H1 (cell line): ENCODE measurements at regions not wholly inside any gene's neighbourhood (a gene's known extent, or its start where the extent isn't known, plus 50 kb on each side); places are given as distances from the start of the nearest gene placed in this dataset.

Experiments
- CTCF ChIA-PET: fragments of 300-600 bp; sonication (Branson Sonifier 250); formaldehyde crosslinking; loops from one replicate; lab custom pipeline; 2021; ENCODE audit not compliant: partially characterized antibody; lab: Charles Lee
- POLR2A ChIA-PET: fragments of 300-600 bp; sonication (Branson Sonifier 250); formaldehyde crosslinking; loops from one replicate; lab custom pipeline; 2021; ENCODE audit warnings: inconsistent platforms; ENCODE audit not compliant: partially characterized antibody; lab: Charles Lee
- DNase-seq, 2 experiments: peaks; one replicate each; pipeline versions ENCODE4 v3.0.0 to v3.0.0-alpha.2; 2010 to 2022; ENCODE audit warnings: low spot score in 2 of 2, low read depth in 1 of 2, mixed read lengths in 1 of 2
- FAIRE-seq: peaks from 2 replicates; lab custom pipeline; 2011; peaks lifted over from hg19 to GRCh38; lab: Jason Lieb, UNC
- H2AFZ ChIP-seq: 2 replicates; pipeline ENCODE4 v1.8.1; 2012; ENCODE audit warnings: low read length, inconsistent platforms
- H2AK5ac ChIP-seq: 2 replicates; pipeline ENCODE4 v1.6.1; 2013; ENCODE audit warnings: low read depth, low read length
- H2BK120ac ChIP-seq: replicated peaks from 2 replicates; pipeline ENCODE3; 2013; ENCODE audit warnings: low read depth, low read length, inconsistent platforms
- H2BK12ac ChIP-seq: 2 replicates; pipeline ENCODE4 v1.6.1; 2013; ENCODE audit warnings: low read depth, low read length
- H2BK15ac ChIP-seq: 2 replicates; pipeline ENCODE4 v1.6.1; 2013; ENCODE audit warnings: low read length
- H2BK20ac ChIP-seq: 2 replicates; pipeline ENCODE4 v1.6.1; 2013; ENCODE audit warnings: low read length
- H2BK5ac ChIP-seq: 2 replicates; pipeline ENCODE4 v1.6.1; 2013; ENCODE audit warnings: low read depth, low read length
- H3K14ac ChIP-seq: 2 replicates; pipeline ENCODE4 v1.6.1; 2013; ENCODE audit warnings: inconsistent platforms; ENCODE audit not compliant: insufficient read length
- H3K18ac ChIP-seq: 2 replicates; pipeline ENCODE4 v1.6.1; 2013; ENCODE audit warnings: low read length; ENCODE audit errors: extremely low read depth
- H3K23ac ChIP-seq: 2 replicates; pipeline ENCODE4 v1.6.1; 2013; ENCODE audit warnings: inconsistent platforms; ENCODE audit not compliant: insufficient read length
- H3K23me2 ChIP-seq: 2 replicates; pipeline ENCODE4 v1.6.1; 2013; ENCODE audit warnings: low read depth, low read length
- H3K27ac ChIP-seq: 2 replicates; pipeline ENCODE4 v1.6.1; 2011; ENCODE audit warnings: low read depth, low read length, inconsistent platforms
- H3K27me3 ChIP-seq, 4 experiments: replicated peaks in 1 of 4; 1 replicate in 1 of 4; 2 replicates in 3 of 4; pipeline versions ENCODE4 v1.6.1 to v1.8.1; 2011 to 2013; ENCODE audit warnings: low read length in 3 of 4, mild to moderate bottlenecking in 3 of 4, inconsistent platforms in 2 of 4, mixed read lengths in 2 of 4, moderate library complexity in 1 of 4; ENCODE audit not compliant: control insufficient read depth in 3 of 4, insufficient read depth in 3 of 4; ENCODE audit errors: extremely low read depth in 1 of 4
- H3K36me3 ChIP-seq, 4 experiments: 2 replicates each; pipeline versions ENCODE4 v1.6.1 to v1.8.1; 2011 to 2013; ENCODE audit warnings: mild to moderate bottlenecking in 4 of 4, low read length in 3 of 4, moderate library complexity in 2 of 4, control low read depth in 1 of 4, inconsistent platforms in 1 of 4; ENCODE audit not compliant: insufficient read depth in 4 of 4, control insufficient read depth in 2 of 4
- H3K4ac ChIP-seq: replicated peaks from 2 replicates; pipeline ENCODE3; 2013; ENCODE audit warnings: low read length, low read depth, mixed read lengths, inconsistent platforms; ENCODE audit not compliant: insufficient read length
- H3K4me1 ChIP-seq, 4 experiments: replicated peaks in 1 of 4; 1 replicate in 1 of 4; 2 replicates in 3 of 4; pipeline versions ENCODE4 v1.6.1 to v1.8.1; 2011 to 2013; ENCODE audit warnings: low read length in 3 of 4, inconsistent platforms in 2 of 4, mixed read lengths in 1 of 4; ENCODE audit not compliant: insufficient read depth in 4 of 4, control insufficient read depth in 3 of 4
- H3K4me2 ChIP-seq, 2 experiments: 2 replicates each; pipeline versions ENCODE4 v1.6.1 to v1.8.1; 2011 to 2013; ENCODE audit warnings: low read depth in 2 of 2, low read length in 2 of 2, control low read depth in 1 of 2, inconsistent platforms in 1 of 2, mild to moderate bottlenecking in 1 of 2; ENCODE audit not compliant: insufficient read depth in 1 of 2
- H3K4me3 ChIP-seq, 4 experiments: fragments of 200-600, 300-600 bp in 1 of 4; sonication (generic), shearing (Covaris generic), sonication (Bioruptor Twin) in 1 of 4; 2 replicates each; pipeline versions ENCODE4 v1.5.1 to v1.8.1; 2011 to 2016; ENCODE audit warnings: low read length in 4 of 4, low read depth in 3 of 4, control low read depth in 2 of 4, inconsistent platforms in 2 of 4, mild to moderate bottlenecking in 2 of 4, mixed read lengths in 1 of 4, moderate library complexity in 1 of 4; ENCODE audit not compliant: insufficient read depth in 2 of 4; ENCODE audit errors: extremely low read depth in 1 of 4
- H3K56ac ChIP-seq: replicated peaks from 2 replicates; pipeline ENCODE3; 2013; ENCODE audit warnings: low read depth, mild to moderate bottlenecking, mixed read lengths, low read length, inconsistent platforms; ENCODE audit not compliant: insufficient read length
- H3K79me1 ChIP-seq: 2 replicates; pipeline ENCODE4 v1.6.1; 2013; ENCODE audit warnings: low read depth, low read length, control low read depth
- H3K79me2 ChIP-seq, 2 experiments: 2 replicates each; pipeline versions ENCODE4 v1.6.1 to v1.8.1; 2012 to 2013; ENCODE audit warnings: low read length in 2 of 2, mild to moderate bottlenecking in 2 of 2, inconsistent platforms in 1 of 2; ENCODE audit not compliant: insufficient read depth in 2 of 2, control insufficient read depth in 1 of 2
- H3K9ac ChIP-seq, 4 experiments: replicated peaks in 1 of 4; 1 replicate in 1 of 4; 2 replicates in 3 of 4; pipeline versions ENCODE4 v1.6.1 to v1.8.1; 2011 to 2013; ENCODE audit warnings: low read depth in 3 of 4, low read length in 3 of 4, control low read depth in 2 of 4, mild to moderate bottlenecking in 2 of 4, moderate library complexity in 2 of 4, inconsistent platforms in 1 of 4; ENCODE audit errors: extremely low read depth in 1 of 4
- H3K9me3 ChIP-seq, 2 experiments: 2 replicates each; pipeline versions ENCODE4 v1.6.1 to v1.8.1; 2012 to 2013; ENCODE audit warnings: mild to moderate bottlenecking in 2 of 2, moderate library complexity in 2 of 2, control low read depth in 1 of 2, inconsistent platforms in 1 of 2, low read depth in 1 of 2, low read length in 1 of 2, mixed read lengths in 1 of 2; ENCODE audit not compliant: insufficient read depth in 2 of 2
- H4K20me1 ChIP-seq, 2 experiments: replicated peaks in 1 of 2; 2 replicates each; pipeline versions ENCODE3 to v1.8.1; 2011 to 2013; ENCODE audit warnings: inconsistent platforms in 2 of 2, low read length in 2 of 2, mild to moderate bottlenecking in 1 of 2; ENCODE audit not compliant: insufficient read depth in 2 of 2, control insufficient read depth in 1 of 2
- H4K5ac ChIP-seq: 2 replicates; pipeline ENCODE4 v1.6.1; 2013; ENCODE audit warnings: low read length, low read depth, mixed read lengths, inconsistent platforms; ENCODE audit not compliant: insufficient read length
- H4K8ac ChIP-seq: 2 replicates; pipeline ENCODE4 v1.8.0; 2013; ENCODE audit warnings: mild to moderate bottlenecking, moderate library complexity, low read length, inconsistent platforms; ENCODE audit not compliant: insufficient read depth; ENCODE audit errors: extremely low read depth
- H4K91ac ChIP-seq: replicated peaks from 2 replicates; pipeline ENCODE3; 2013; ENCODE audit warnings: low read length, mixed read lengths, inconsistent platforms; ENCODE audit not compliant: insufficient read length
- BACH1 ChIP-seq: IDR thresholded peaks from 2 replicates; pipeline ENCODE4 v1.6.1; 2012; ENCODE audit warnings: low read length, improper control_type of control experiment
- EZH2 ChIP-seq: fragments of 200-600 bp; sonication (generic); IDR thresholded peaks from 2 replicates; pipeline ENCODE4 v1.7.1; 2012; ENCODE audit warnings: low read depth, mild to moderate bottlenecking, moderate library complexity, low read length, inconsistent platforms; ENCODE audit not compliant: severe bottlenecking
- HDAC6 ChIP-seq: IDR thresholded peaks from one replicate; pipeline ENCODE4 v1.7.1; 2012; ENCODE audit warnings: low read depth, mild to moderate bottlenecking, inconsistent platforms, low read length, moderate library complexity
- MAFK ChIP-seq: IDR thresholded peaks from 2 replicates; pipeline ENCODE4 v1.6.1; 2012; ENCODE audit warnings: low read depth, mild to moderate bottlenecking, improper control_type of control experiment, low read length
- NANOG ChIP-seq: IDR thresholded peaks from 2 replicates; pipeline ENCODE4 v1.6.1; 2011; ENCODE audit warnings: low read length, low read depth, mild to moderate bottlenecking, inconsistent platforms; ENCODE audit not compliant: insufficient read depth, poor library complexity, severe bottlenecking
- RXRA ChIP-seq: IDR thresholded peaks from 2 replicates; pipeline ENCODE4 v1.6.1; 2011; ENCODE audit warnings: low read depth, mild to moderate bottlenecking, low read length, moderate library complexity; ENCODE audit not compliant: insufficient read depth
- SRF ChIP-seq: IDR thresholded peaks from 2 replicates; pipeline ENCODE4 v1.6.1; 2011; ENCODE audit warnings: mild to moderate bottlenecking, low read depth, low read length, moderate library complexity
- TCF12 ChIP-seq: IDR thresholded peaks from 2 replicates; pipeline ENCODE4 v1.6.1; 2011; ENCODE audit warnings: low read depth, mild to moderate bottlenecking, low read length
- WGBS, 2 experiments: shearing (Covaris generic) in 1 of 2; methylation state at CpG; one replicate each; pipeline versions ENCODE4 v1.1.6 to v1.1.7; 2013 to 2015; ENCODE audit warnings: low lambda C conversion rate in 2 of 2, mixed read lengths in 2 of 2, inconsistent platforms in 1 of 2, low coverage in 1 of 2, missing lambda C conversion rate in 1 of 2; ENCODE audit not compliant: insufficient replicate concordance in 2 of 2, insufficient coverage in 1 of 2, insufficient read length in 1 of 2; ENCODE audit errors: extremely low coverage in 1 of 2, missing lambda C conversion rate in 1 of 2; 5-methylcytosine and 5-hydroxymethylcytosine counted together

GRCh38 chr12:65532162-65532561, 253.7 kb downstream of the MSRB3 start:
- no peak for FAIRE-seq
- ChIA-PET POLR2A (no interaction called here), CTCF (interaction anchor here (0.7 to 2.6 kb wide), 3 partner anchors 22 to 220 kb away, joined by 3 to 7 read pairs (median 4); no protein-coding TSS in a partner anchor)
- H4K20me1 ChIP-seq: no peaks in the 10 kb centered on the region
- H2BK120ac ChIP-seq: no peak overlapping the region
- H3K9ac ChIP-seq: no peak overlapping the region
- H3K36me3 ChIP-seq: no peaks in the 10 kb centered on the region
- no peak overlapping the region for H2BK5ac ChIP-seq
- no peaks in the 10 kb centered on the region for H3K79me2 ChIP-seq
- H3K27ac ChIP-seq: no peak overlapping the region
- 0 out of 2 replicates have a peak overlapping the region, but pooled peaks have one; percentile 11 for H2AFZ ChIP-seq
- H3K9me3 ChIP-seq: peaks cover 0 to 3% of the 10 kb centered on the region in 2 experiments; a peak in 1 of 4 replicates
- no peaks in the 10 kb centered on the region; the same call in 1 of the 2 replicates for H3K23me2 ChIP-seq
- H2BK20ac ChIP-seq: no peak overlapping the region
- no peak overlapping the region for H4K91ac ChIP-seq
- no peak overlapping the region for H3K18ac ChIP-seq
- H3K14ac ChIP-seq: no peak overlapping the region
- 88% methylated on average over 2 of the region's 2 CpGs; no CpG with 5 or more reads in 1 of the 2 experiments for WGBS, 2 experiments
- no peak for DNase-seq
- no peak overlapping the region for H2AK5ac ChIP-seq
- no peak overlapping the region for H4K8ac ChIP-seq
- H3K27me3 ChIP-seq: no peaks in the 10 kb centered on the region
- no peak overlapping the region for H3K4me2 ChIP-seq
- H3K23ac ChIP-seq: no peak overlapping the region
- H3K4me3 ChIP-seq: no peak overlapping the region
- TF ChIP-seq HDAC6: no peak
- no peak for TF ChIP-seq SRF
- TF ChIP-seq NANOG: no peak
- TF ChIP-seq MAFK: no peak
- no peak for TF ChIP-seq EZH2
- no peak for TF ChIP-seq BACH1
- no peak for TF ChIP-seq TCF12
- no peak for TF ChIP-seq RXRA
- peaks cover 0 to 8% (median 3%) of the 10 kb centered on the region in 4 experiments; a peak in 3 of 7 replicates for H3K4me1 ChIP-seq
- no peak overlapping the region for H2BK12ac ChIP-seq
- H3K56ac ChIP-seq: no peak overlapping the region
- H4K5ac ChIP-seq: no peak overlapping the region
- H3K4ac ChIP-seq: no peak overlapping the region
- no peak overlapping the region for H2BK15ac ChIP-seq
- no peaks in the 10 kb centered on the region for H3K79me1 ChIP-seq
